Mucosa of descending colon (tissue), 3 donors: ENCODE measurements at regions not wholly inside any gene's neighbourhood (a gene's known extent, or its start where the extent isn't known, plus 50 kb on each side); places are given as distances from the start of the nearest gene placed in this dataset.

ENCODE experiments used
- ATAC-seq: fragments of 200-7000 bp; cut with Tn5 transposase; one replicate; pipeline ENCODE4 v1.9.1; 2020; ENCODE audit warnings: mild to moderate bottlenecking, moderate library complexity
- DNase-seq, 3 donors: peaks; one replicate each; pipeline ENCODE4 v3.0.0-alpha.2; 2020
- H3K36me3 ChIP-seq: fragments of 200-600 bp; one replicate; pipeline ENCODE4 v1.8.0; 2021; ENCODE audit warnings: low read depth, mild to moderate bottlenecking
- H3K4me1 ChIP-seq: fragments of 200-600 bp; one replicate; pipeline ENCODE4 v1.8.0; 2021; ENCODE audit warnings: low read depth, mild to moderate bottlenecking
- H3K4me3 ChIP-seq: fragments of 200-600 bp; one replicate; pipeline ENCODE4 v1.8.0; 2021; ENCODE audit warnings: mild to moderate bottlenecking
- H3K9me3 ChIP-seq: fragments of 200-600 bp; one replicate; pipeline ENCODE4 v1.8.0; 2021; ENCODE audit warnings: mild to moderate bottlenecking
- intact Hi-C, 2 donors: fragments of 100-400 bp; cut with DNase I in 1 of 2; cut with micrococcal nuclease in 1 of 2; formaldehyde crosslinking; loops; one replicate each; pipeline versions ENCODE4 v1.11.0 to v1.11.1; 2022; cut with DNase I, micrococcal nuclease
- TF ChIP-seq, protein P1 (sequence below): fragments of 200-600 bp; IDR thresholded peaks from one replicate; pipeline ENCODE4 v1.8.0; 2022; ENCODE audit warnings: antibody characterized with exemption, mild to moderate bottlenecking
- donor health status: DM: no; HTN: no; CAD: no; lungs with moderate emphysema.
- donor health status: DM: no; HTN: no; CAD: no.
- donor health status: DM: no; HTN: yes; CAD: no.

DNA sequence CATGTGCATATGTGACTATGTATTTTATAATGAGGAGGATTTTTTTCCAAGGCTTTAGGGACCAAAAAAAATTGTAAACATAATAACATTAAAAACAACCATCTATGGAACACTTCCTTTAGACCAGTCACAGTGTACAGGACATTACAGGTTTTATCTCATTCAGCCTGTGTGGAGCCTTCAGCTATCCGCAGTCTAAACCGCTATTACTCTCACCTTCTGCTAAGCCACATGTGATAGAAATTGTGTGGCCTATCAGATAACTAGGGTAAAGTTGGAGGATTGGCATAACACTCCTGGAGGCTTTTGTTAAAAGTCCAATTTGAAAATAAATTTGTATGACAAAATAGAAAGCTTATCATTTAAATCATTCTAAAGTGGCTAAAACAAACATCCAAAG, 281.2 kb upstream of the TMTC1 start:
- DNase-seq (no peak), ATAC-seq (no peak)
- Histone ChIP-seq H3K4me1 (no peaks in the 10 kb centered on the region), H3K4me3 (no peak overlapping the region), H3K9me3 (peaks cover 7% of the 10 kb centered on the region), H3K36me3 (no peaks in the 10 kb centered on the region)
- TF ChIP-seq, protein P1, sequence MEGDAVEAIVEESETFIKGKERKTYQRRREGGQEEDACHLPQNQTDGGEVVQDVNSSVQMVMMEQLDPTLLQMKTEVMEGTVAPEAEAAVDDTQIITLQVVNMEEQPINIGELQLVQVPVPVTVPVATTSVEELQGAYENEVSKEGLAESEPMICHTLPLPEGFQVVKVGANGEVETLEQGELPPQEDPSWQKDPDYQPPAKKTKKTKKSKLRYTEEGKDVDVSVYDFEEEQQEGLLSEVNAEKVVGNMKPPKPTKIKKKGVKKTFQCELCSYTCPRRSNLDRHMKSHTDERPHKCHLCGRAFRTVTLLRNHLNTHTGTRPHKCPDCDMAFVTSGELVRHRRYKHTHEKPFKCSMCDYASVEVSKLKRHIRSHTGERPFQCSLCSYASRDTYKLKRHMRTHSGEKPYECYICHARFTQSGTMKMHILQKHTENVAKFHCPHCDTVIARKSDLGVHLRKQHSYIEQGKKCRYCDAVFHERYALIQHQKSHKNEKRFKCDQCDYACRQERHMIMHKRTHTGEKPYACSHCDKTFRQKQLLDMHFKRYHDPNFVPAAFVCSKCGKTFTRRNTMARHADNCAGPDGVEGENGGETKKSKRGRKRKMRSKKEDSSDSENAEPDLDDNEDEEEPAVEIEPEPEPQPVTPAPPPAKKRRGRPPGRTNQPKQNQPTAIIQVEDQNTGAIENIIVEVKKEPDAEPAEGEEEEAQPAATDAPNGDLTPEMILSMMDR = no peak
- intact Hi-C loops = no loop called here

- Histone ChIP-seq H3K36me3 (no peaks in the 10 kb centered on the region), H3K9me3 (peaks cover 7% of the 10 kb centered on the region), H3K4me1 (no peaks in the 10 kb centered on the region), H3K4me3 (no peak overlapping the region)
- DNase-seq (no peak), ATAC-seq (no peak)
- TF ChIP-seq, protein P1 = no peak
- intact Hi-C loops = no loop called here
Measured at GRCh38 chr12:30063435-30063945, 279.7 kb upstream of the TMTC1 start.

GRCh38 chr12:30048371-30048770, 264.6 kb upstream of the TMTC1 start:
- TF ChIP-seq, protein P1 = no peak
- H3K9me3 ChIP-seq = no peaks in the 10 kb centered on the region
- H3K4me3 ChIP-seq = no peak overlapping the region
- no peaks in the 10 kb centered on the region for H3K4me1 ChIP-seq
- intact Hi-C loops = no loop called here
- no peaks in the 10 kb centered on the region for H3K36me3 ChIP-seq
- ATAC-seq (no peak), DNase-seq (no peak)

- no peaks in the 10 kb centered on the region for H3K36me3 ChIP-seq
- DNase-seq = no peak
- TF ChIP-seq, protein P1 = no peak
- intact Hi-C loops = no loop called here
- no peaks in the 10 kb centered on the region for H3K4me1 ChIP-seq
- peaks cover 5% of the 10 kb centered on the region for H3K9me3 ChIP-seq
- no peak overlapping the region for H3K4me3 ChIP-seq
- no peak for ATAC-seq
Measured at GRCh38 chr12:30047516-30048254, 263.9 kb upstream of the TMTC1 start.

DNA sequence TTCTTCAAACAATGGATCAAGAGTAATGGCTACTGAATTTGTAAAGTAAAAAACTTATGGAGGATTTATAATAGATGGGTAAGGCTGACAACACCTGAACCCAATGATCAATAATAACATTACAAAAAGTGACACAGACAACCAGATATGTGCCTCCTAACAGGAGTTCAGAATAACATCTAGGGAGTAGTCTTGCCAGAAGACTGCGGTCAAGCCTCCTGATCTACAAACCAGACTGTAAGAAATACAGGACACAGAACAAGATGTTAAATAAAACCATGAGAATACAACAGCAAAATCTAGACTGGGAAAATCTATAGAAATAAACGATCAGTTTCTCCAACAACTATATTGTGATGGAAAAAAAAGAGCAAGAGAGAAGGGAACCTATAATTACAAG, 262.6 kb upstream of the TMTC1 start:
- Histone ChIP-seq H3K9me3 (peaks cover 11% of the 10 kb centered on the region), H3K4me1 (no peaks in the 10 kb centered on the region), H3K36me3 (no peaks in the 10 kb centered on the region), H3K4me3 (no peak overlapping the region)
- DNase-seq (no peak), ATAC-seq (no peak)
- TF ChIP-seq, protein P1 = no peak
- intact Hi-C loops = no loop called here
